CD14-positive monocyte (primary cell): ENCODE measurements at regions not wholly inside any gene's neighbourhood (a gene's known extent, or its start where the extent isn't known, plus 50 kb on each side); places are given as distances from the start of the nearest gene placed in this dataset.

Experiments
- DNase-seq, 3 donors: peaks; one replicate each; pipeline ENCODE4 v3.0.0-alpha.2; 2011 to 2022
- H2AFZ ChIP-seq: 2 replicates; pipeline ENCODE4 v1.6.0; 2012; ENCODE audit warnings: mild to moderate bottlenecking, low read depth, low read length, inconsistent platforms; ENCODE audit not compliant: insufficient read depth, poor library complexity, severe bottlenecking
- H3K27ac ChIP-seq, 2 donors: 1 replicate in 1 of 2; 2 replicates in 1 of 2; pipeline ENCODE4 v1.5.1; 2012 to 2013; ENCODE audit warnings: low read length in 2 of 2, control low read depth in 1 of 2, inconsistent platforms in 1 of 2, low read depth in 1 of 2, mild to moderate bottlenecking in 1 of 2
- H3K27me3 ChIP-seq, 2 donors: one replicate each; pipeline versions ENCODE4 v1.6.0 to v1.6.1; 2011 to 2013; ENCODE audit warnings: low read length in 2 of 2; ENCODE audit not compliant: control insufficient read depth in 2 of 2, insufficient read depth in 2 of 2
- H3K36me3 ChIP-seq, 2 donors: replicated peaks in 1 of 2; 1 replicate in 1 of 2; 2 replicates in 1 of 2; pipeline versions ENCODE4 v1.5.1 to v1.6.1; 2012 to 2013; ENCODE audit warnings: low read length in 2 of 2, control low read depth in 1 of 2, inconsistent platforms in 1 of 2, mild to moderate bottlenecking in 1 of 2; ENCODE audit not compliant: insufficient read depth in 2 of 2, control insufficient read depth in 1 of 2
- H3K4me1 ChIP-seq, 2 donors: 1 replicate in 1 of 2; 2 replicates in 1 of 2; pipeline versions ENCODE4 v1.5.1 to v1.6.1; 2012 to 2013; ENCODE audit warnings: low read length in 2 of 2, control low read depth in 1 of 2, inconsistent platforms in 1 of 2, mild to moderate bottlenecking in 1 of 2, moderate library complexity in 1 of 2; ENCODE audit not compliant: insufficient read depth in 2 of 2, control insufficient read depth in 1 of 2
- H3K4me2 ChIP-seq: replicated peaks from 2 replicates; pipeline ENCODE3; 2012; ENCODE audit warnings: low read length, moderate library complexity, mild to moderate bottlenecking; ENCODE audit not compliant: poor library complexity, severe bottlenecking; ENCODE audit errors: extremely low read depth
- H3K4me3 ChIP-seq, 3 experiments: fragments of 200-600 bp in 1 of 3; sonication (generic) in 1 of 3; replicated peaks in 1 of 3; 1 replicate in 2 of 3; 2 replicates in 1 of 3; pipeline ENCODE4 v1.5.1; 2011 to 2013; ENCODE audit warnings: low read length in 3 of 3, mild to moderate bottlenecking in 3 of 3, control low read depth in 2 of 3, low read depth in 2 of 3, inconsistent platforms in 1 of 3, moderate library complexity in 1 of 3
- H3K79me2 ChIP-seq: 2 replicates; pipeline ENCODE4 v1.6.0; 2012; ENCODE audit warnings: mild to moderate bottlenecking, control low read depth, inconsistent platforms, low read length, moderate library complexity; ENCODE audit not compliant: insufficient read depth
- H3K9ac ChIP-seq: 2 replicates; pipeline ENCODE4 v1.6.0; 2017; ENCODE audit warnings: low read length, mild to moderate bottlenecking; ENCODE audit not compliant: insufficient read depth, poor library complexity, severe bottlenecking
- H3K9me3 ChIP-seq, 2 donors: replicated peaks in 1 of 2; 1 replicate in 1 of 2; 2 replicates in 1 of 2; pipeline versions ENCODE4 v1.5.1 to v1.6.1; 2012 to 2013; ENCODE audit warnings: low read length in 2 of 2, control low read depth in 1 of 2; ENCODE audit not compliant: control insufficient read depth in 1 of 2, insufficient read depth in 1 of 2
- H4K20me1 ChIP-seq: 2 replicates; pipeline ENCODE4 v1.6.0; 2012; ENCODE audit warnings: mild to moderate bottlenecking, low read length, control low read depth, moderate library complexity; ENCODE audit not compliant: insufficient read depth
- H3K27ac Mint-ChIP-seq, 7 donors: one replicate each; pipeline ENCODE4 v1.8.0; 2020; ENCODE audit warnings: mild to moderate bottlenecking in 7 of 7, mixed read lengths in 7 of 7, moderate library complexity in 6 of 7, inconsistent platforms in 2 of 7
- H3K27me3 Mint-ChIP-seq, 3 donors: one replicate each; pipeline ENCODE4 v1.8.0; 2021 to 2022; ENCODE audit warnings: low read depth in 3 of 3, mild to moderate bottlenecking in 3 of 3, mixed read lengths in 3 of 3, moderate library complexity in 3 of 3, inconsistent platforms in 1 of 3
- H3K36me3 Mint-ChIP-seq, 2 donors: one replicate each; pipeline ENCODE4 v1.8.0; 2020; ENCODE audit warnings: mixed read lengths in 2 of 2, inconsistent platforms in 1 of 2, mild to moderate bottlenecking in 1 of 2
- H3K4me1 Mint-ChIP-seq: one replicate; pipeline ENCODE4 v1.8.0; 2020; ENCODE audit warnings: mild to moderate bottlenecking, mixed read lengths
- H3K4me3 Mint-ChIP-seq, 2 donors: one replicate each; pipeline ENCODE4 v1.8.0; 2020; ENCODE audit warnings: mild to moderate bottlenecking in 2 of 2, mixed read lengths in 2 of 2, moderate library complexity in 1 of 2
- H3K9me3 Mint-ChIP-seq, 7 donors: one replicate each; pipeline ENCODE4 v1.8.0; 2020 to 2022; ENCODE audit warnings: mixed read lengths in 7 of 7, mild to moderate bottlenecking in 6 of 7, moderate library complexity in 6 of 7, inconsistent platforms in 2 of 7
- CTCF ChIP-seq: fragments of 200-600 bp; IDR thresholded peaks from one replicate; pipeline ENCODE4 v1.8.0; 2022; ENCODE audit warnings: antibody characterized with exemption, mild to moderate bottlenecking
- WGBS: methylation state at CpG from one replicate; pipeline ENCODE4 v1.1.5; 2013; ENCODE audit warnings: missing lambda C conversion rate; ENCODE audit not compliant: insufficient coverage; 5-methylcytosine and 5-hydroxymethylcytosine counted together
- intact Hi-C, 2 donors: fragments of 100-400 bp; cut with micrococcal nuclease; formaldehyde crosslinking; loops; one replicate each; pipeline versions ENCODE4 v1.15.0 to v1.15.1; 2023

- Histone ChIP-seq H4K20me1 (no peaks in the 10 kb centered on the region), H3K9me3 (no peaks in the 10 kb centered on the region), H3K36me3 (no peaks in the 10 kb centered on the region), H3K27me3 (no peaks in the 10 kb centered on the region), H3K4me2 (no peak overlapping the region), H3K27ac (no peak overlapping the region), H3K4me3 (no peak overlapping the region), H3K9ac (no peak overlapping the region), H2AFZ (no peak overlapping the region), H3K4me1 (no peaks in the 10 kb centered on the region), H3K79me2 (no peaks in the 10 kb centered on the region)
- no peak overlapping the region for H3K4me3 Mint-ChIP-seq
- intact Hi-C loops = no loop called here
- TF ChIP-seq CTCF = no peak
- peaks cover 0 to 3% (median 2%) of the 10 kb centered on the region in 3 donors for H3K27me3 Mint-ChIP-seq
- DNase-seq = no peak
- WGBS = 80% methylated on average over 2 of the region's 3 CpGs
- H3K36me3 Mint-ChIP-seq = no peaks in the 10 kb centered on the region
- no peaks in the 10 kb centered on the region for H3K4me1 Mint-ChIP-seq
- peaks cover 0 to 3% (median 0%) of the 10 kb centered on the region in 7 donors for H3K9me3 Mint-ChIP-seq
- H3K27ac Mint-ChIP-seq = no peak overlapping the region
Measured at GRCh38 chr5:115699967-115700366, 74.1 kb upstream of the TMED7 start.

GRCh38 chr5:115696141-115696650 is 70.4 kb upstream of the TMED7 start:
- Histone ChIP-seq H3K36me3 (no peaks in the 10 kb centered on the region), H3K27me3 (no peaks in the 10 kb centered on the region), H3K4me2 (no peak overlapping the region), H3K4me3 (no peak overlapping the region), H3K79me2 (no peaks in the 10 kb centered on the region), H3K4me1 (no peaks in the 10 kb centered on the region), H4K20me1 (no peaks in the 10 kb centered on the region), H3K27ac (no peak overlapping the region), H3K9ac (no peak overlapping the region), H3K9me3 (no peaks in the 10 kb centered on the region), H2AFZ (no peak overlapping the region)
- Mint-ChIP-seq H3K36me3 (no peaks in the 10 kb centered on the region), H3K27me3 (peaks cover 0 to 4% (median 3%) of the 10 kb centered on the region in 3 donors), H3K4me1 (no peaks in the 10 kb centered on the region), H3K4me3 (no peak overlapping the region), H3K9me3 (peaks cover 0 to 8% (median 0%) of the 10 kb centered on the region in 7 donors), H3K27ac (no peak overlapping the region)
- TF ChIP-seq CTCF = no peak
- no CpG with 5 or more reads among the region's 4 CpGs for WGBS
- DNase-seq = no peak
- intact Hi-C loops = no loop called here
